SK-N-SH treated with all-trans-retinoic acid at 6 μM for 48 hours (cell line): ENCODE measurements at regions not wholly inside any gene's neighbourhood (a gene's known extent, or its start where the extent isn't known, plus 50 kb on each side); places are given as distances from the start of the nearest gene placed in this dataset.
A peak's percentile ranks its signal among the peaks of the same experiment; 100 is the strongest.

ENCODE experiments used
- ATAC-seq: fragments of 200-7000 bp; cut with Tn5 transposase; 3 replicates; pipeline ENCODE4 v1.9.1; 2020; ENCODE audit warnings: mild to moderate bottlenecking, moderate library complexity
- ARNTL ChIP-seq: fragments of 450-650 bp; formaldehyde crosslinking; IDR thresholded peaks from 2 replicates; pipeline ENCODE4 v1.5.0; 2020; ENCODE audit warnings: low read depth, mild to moderate bottlenecking, moderate library complexity, borderline replicate concordance
- BACH2 ChIP-seq: fragments of 250-450 bp; sonication (Bioruptor Pico); IDR thresholded peaks from 2 replicates; pipeline ENCODE4 v1.9.0; 2021; ENCODE audit warnings: mild to moderate bottlenecking, borderline replicate concordance
- CSDC2 ChIP-seq: fragments of 250-450 bp; sonication (Bioruptor Pico); IDR thresholded peaks from 2 replicates; pipeline ENCODE4 v1.5.0; 2020; ENCODE audit warnings: mild to moderate bottlenecking, moderate library complexity
- ESRRG ChIP-seq: fragments of 250-450 bp; sonication (Bioruptor Pico); IDR thresholded peaks from 2 replicates; pipeline ENCODE4 v1.6.1; 2021; ENCODE audit warnings: mild to moderate bottlenecking
- GLIS3 ChIP-seq: fragments of 250-450 bp; sonication (Bioruptor Pico); IDR thresholded peaks from 2 replicates; pipeline ENCODE4 v1.5.0; 2020; ENCODE audit warnings: mild to moderate bottlenecking, moderate library complexity
- ISL1 ChIP-seq: fragments of 250-450 bp; sonication (Bioruptor Pico); IDR thresholded peaks from 2 replicates; pipeline ENCODE4 v2.1.2; 2022; ENCODE audit warnings: mild to moderate bottlenecking, moderate library complexity
- OSR1 ChIP-seq: fragments of 250-450 bp; sonication (Bioruptor Pico); IDR thresholded peaks from 2 replicates; pipeline ENCODE4 v1.8.0; 2022; ENCODE audit warnings: moderate library complexity, mild to moderate bottlenecking, inconsistent platforms
- PPARA ChIP-seq: fragments of 250-450 bp; sonication (Bioruptor Pico); IDR thresholded peaks from 2 replicates; pipeline ENCODE4 v1.5.0; 2020; ENCODE audit warnings: mild to moderate bottlenecking, borderline replicate concordance
- RARB ChIP-seq: fragments of 250-450 bp; sonication (Bioruptor Pico); IDR thresholded peaks from 2 replicates; pipeline ENCODE4 v1.8.0; 2021; ENCODE audit warnings: mild to moderate bottlenecking, moderate library complexity
- SNAI2 ChIP-seq: fragments of 250-450 bp; sonication (Bioruptor Pico); IDR thresholded peaks from 2 replicates; pipeline ENCODE4 v1.5.0; 2020; ENCODE audit warnings: mild to moderate bottlenecking, moderate library complexity
- TCF4 ChIP-seq: fragments of 250-450 bp; sonication (Bioruptor Pico); IDR thresholded peaks from 2 replicates; pipeline ENCODE4 v1.8.0; 2021; ENCODE audit warnings: mild to moderate bottlenecking, moderate library complexity, borderline replicate concordance
- TOX ChIP-seq: fragments of 250-450 bp; sonication (Bioruptor Pico); IDR thresholded peaks from 2 replicates; pipeline ENCODE4 v1.8.0; 2021; ENCODE audit warnings: mild to moderate bottlenecking, moderate library complexity, borderline replicate concordance
- ZC3H10 ChIP-seq: fragments of 250-450 bp; sonication (Bioruptor Pico); IDR thresholded peaks from 2 replicates; pipeline ENCODE4 v1.5.1; 2021; ENCODE audit warnings: mild to moderate bottlenecking, moderate library complexity
- ZFP3 ChIP-seq: fragments of 250-450 bp; sonication (Bioruptor Pico); IDR thresholded peaks from 2 replicates; pipeline ENCODE4 v1.5.0; 2020; ENCODE audit warnings: mild to moderate bottlenecking, moderate library complexity
- ZFP30 ChIP-seq: fragments of 450-650 bp; formaldehyde crosslinking; IDR thresholded peaks from 2 replicates; pipeline ENCODE4 v1.5.0; 2022; ENCODE audit warnings: mild to moderate bottlenecking, moderate library complexity
- ZNF565 ChIP-seq: fragments of 450-650 bp; formaldehyde crosslinking; conservative IDR thresholded peaks from 2 replicates; pipeline ENCODE4 v1.5.0; 2020; ENCODE audit warnings: low read depth, mild to moderate bottlenecking, moderate library complexity
- ZNF70 ChIP-seq: fragments of 450-650 bp; formaldehyde crosslinking; IDR thresholded peaks from 2 replicates; pipeline ENCODE4 v1.5.0; 2020; ENCODE audit warnings: mild to moderate bottlenecking, moderate library complexity
- ZNF8 ChIP-seq: fragments of 450-650 bp; formaldehyde crosslinking; IDR thresholded peaks from 2 replicates; pipeline ENCODE4 v1.5.0; 2020; ENCODE audit warnings: mild to moderate bottlenecking, moderate library complexity
- TF ChIP-seq, protein P1 (sequence below): fragments of 250-450 bp; sonication (Bioruptor Pico); IDR thresholded peaks from 2 replicates; pipeline ENCODE4 v1.5.1; 2020; ENCODE audit warnings: low read depth, mild to moderate bottlenecking, moderate library complexity
- TF ChIP-seq, protein P2 (sequence below): fragments of 250-450 bp; sonication (Bioruptor Pico); IDR thresholded peaks from 2 replicates; pipeline ENCODE4 v1.5.1; 2021; ENCODE audit warnings: mild to moderate bottlenecking, moderate library complexity
- TF ChIP-seq, protein P3 (sequence below): fragments of 250-450 bp; sonication (Bioruptor Pico); IDR thresholded peaks from 2 replicates; pipeline ENCODE4 v1.8.0; 2021; ENCODE audit warnings: low read depth, mild to moderate bottlenecking, moderate library complexity, borderline replicate concordance
- TF ChIP-seq, protein P4 (sequence below): fragments of 250-450 bp; sonication (Bioruptor Pico); IDR thresholded peaks from 2 replicates; pipeline ENCODE4 v1.5.0; 2020; ENCODE audit warnings: mild to moderate bottlenecking, moderate library complexity
- TF ChIP-seq, protein P5 (sequence below): fragments of 250-450 bp; sonication (Bioruptor Pico); IDR thresholded peaks from 2 replicates; pipeline ENCODE4 v1.8.0; 2020; ENCODE audit warnings: mild to moderate bottlenecking, moderate library complexity, borderline replicate concordance

DNA sequence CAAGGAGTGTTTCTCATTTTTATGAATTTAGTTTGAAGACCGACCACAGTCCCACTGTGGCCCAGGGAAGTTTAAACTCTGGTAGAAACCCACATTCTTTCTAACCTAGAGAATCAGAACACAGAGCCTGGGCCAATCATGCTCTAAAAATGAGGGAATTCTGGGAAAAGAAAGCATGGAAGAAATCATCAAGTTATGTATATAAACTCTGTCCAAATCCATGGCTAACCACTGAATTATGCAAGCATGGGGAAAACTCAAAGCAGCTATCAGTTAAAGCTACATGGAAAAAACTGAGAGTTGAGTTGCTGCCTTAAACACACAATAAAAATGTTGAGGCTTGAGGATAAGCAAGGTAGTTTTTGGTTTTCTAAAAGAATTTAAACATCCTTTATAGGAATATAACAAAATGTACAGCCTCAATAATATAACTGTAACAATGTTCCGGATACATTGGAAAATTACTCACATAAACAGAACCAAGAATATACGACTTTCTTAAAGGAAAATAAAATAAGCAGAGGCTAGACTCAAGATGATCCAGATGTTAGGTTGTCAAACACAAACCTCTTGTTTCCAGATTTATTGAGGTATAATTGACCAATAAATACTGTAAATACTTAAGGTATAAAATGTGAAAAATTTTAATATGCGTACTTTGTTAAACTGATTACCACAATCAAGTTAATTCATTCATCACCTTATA, 311.2 kb upstream of the GNAI1 start:
- no peak for TF ChIP-seq OSR1 (CRISPR knock-in tag)
- TF ChIP-seq ZC3H10 (CRISPR knock-in tag): no peak
- TF ChIP-seq ZNF565: no peak
- TF ChIP-seq ESRRG (CRISPR knock-in tag): no peak
- no peak for TF ChIP-seq PPARA (CRISPR knock-in tag)
- TF ChIP-seq ZFP3 (CRISPR knock-in tag): no peak
- TF ChIP-seq, protein P1, sequence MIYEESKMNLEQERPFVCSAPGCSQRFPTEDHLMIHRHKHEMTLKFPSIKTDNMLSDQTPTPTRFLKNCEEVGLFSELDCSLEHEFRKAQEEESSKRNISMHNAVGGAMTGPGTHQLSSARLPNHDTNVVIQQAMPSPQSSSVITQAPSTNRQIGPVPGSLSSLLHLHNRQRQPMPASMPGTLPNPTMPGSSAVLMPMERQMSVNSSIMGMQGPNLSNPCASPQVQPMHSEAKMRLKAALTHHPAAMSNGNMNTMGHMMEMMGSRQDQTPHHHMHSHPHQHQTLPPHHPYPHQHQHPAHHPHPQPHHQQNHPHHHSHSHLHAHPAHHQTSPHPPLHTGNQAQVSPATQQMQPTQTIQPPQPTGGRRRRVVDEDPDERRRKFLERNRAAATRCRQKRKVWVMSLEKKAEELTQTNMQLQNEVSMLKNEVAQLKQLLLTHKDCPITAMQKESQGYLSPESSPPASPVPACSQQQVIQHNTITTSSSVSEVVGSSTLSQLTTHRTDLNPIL (CRISPR knock-in tag): no peak
- TF ChIP-seq, protein P2, sequence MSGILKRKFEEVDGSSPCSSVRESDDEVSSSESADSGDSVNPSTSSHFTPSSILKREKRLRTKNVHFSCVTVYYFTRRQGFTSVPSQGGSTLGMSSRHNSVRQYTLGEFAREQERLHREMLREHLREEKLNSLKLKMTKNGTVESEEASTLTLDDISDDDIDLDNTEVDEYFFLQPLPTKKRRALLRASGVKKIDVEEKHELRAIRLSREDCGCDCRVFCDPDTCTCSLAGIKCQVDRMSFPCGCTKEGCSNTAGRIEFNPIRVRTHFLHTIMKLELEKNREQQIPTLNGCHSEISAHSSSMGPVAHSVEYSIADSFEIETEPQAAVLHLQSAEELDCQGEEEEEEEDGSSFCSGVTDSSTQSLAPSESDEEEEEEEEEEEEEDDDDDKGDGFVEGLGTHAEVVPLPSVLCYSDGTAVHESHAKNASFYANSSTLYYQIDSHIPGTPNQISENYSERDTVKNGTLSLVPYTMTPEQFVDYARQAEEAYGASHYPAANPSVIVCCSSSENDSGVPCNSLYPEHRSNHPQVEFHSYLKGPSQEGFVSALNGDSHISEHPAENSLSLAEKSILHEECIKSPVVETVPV (CRISPR knock-in tag): no peak
- TF ChIP-seq GLIS3 (CRISPR knock-in tag): no peak
- TF ChIP-seq ZFP30: no peak
- no peak for TF ChIP-seq RARB (CRISPR knock-in tag)
- TF ChIP-seq BACH2 (CRISPR knock-in tag): no peak
- no peak for TF ChIP-seq CSDC2 (CRISPR knock-in tag)
- no peak for TF ChIP-seq ZNF70 (CRISPR knock-in tag)
- TF ChIP-seq TOX (CRISPR knock-in tag): no peak
- TF ChIP-seq, all 23 proteins: peak for 0
- ATAC-seq: no peak

DNA sequence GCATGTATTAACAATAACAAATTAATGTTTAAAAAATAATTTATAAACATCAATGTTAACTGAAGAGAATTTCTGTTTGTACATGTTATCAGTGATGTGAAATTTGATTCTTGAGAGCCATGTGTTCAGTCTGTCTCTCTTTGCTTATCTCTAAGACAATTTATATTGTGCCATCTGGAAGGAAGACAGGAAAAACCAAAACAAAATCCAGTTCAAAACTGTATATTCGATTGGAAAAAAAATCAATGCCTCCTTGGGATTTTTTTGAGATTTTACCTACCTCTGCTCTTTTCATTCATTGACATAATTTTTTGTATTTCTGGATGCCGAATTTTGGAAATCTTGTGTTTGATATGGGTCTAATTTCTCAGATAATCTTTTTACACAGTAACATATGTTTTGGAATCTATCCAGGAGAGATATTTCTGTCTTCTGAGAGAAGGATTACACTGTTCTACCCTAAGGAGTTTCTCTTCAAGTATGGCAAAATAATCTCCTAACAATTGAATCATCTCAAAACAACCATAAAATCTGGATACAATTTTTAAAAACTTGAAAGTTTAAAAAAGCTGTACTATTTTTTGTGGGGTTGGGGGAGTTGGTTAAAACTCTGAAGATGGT, 311.9 kb upstream of the GNAI1 start:
- TF ChIP-seq, protein P1 (CRISPR knock-in tag): no peak
- TF ChIP-seq TCF4: peak; percentile 99
- TF ChIP-seq ESRRG (CRISPR knock-in tag): no peak
- no peak for TF ChIP-seq ARNTL (CRISPR knock-in tag)
- TF ChIP-seq SNAI2: no peak
- TF ChIP-seq, protein P3, sequence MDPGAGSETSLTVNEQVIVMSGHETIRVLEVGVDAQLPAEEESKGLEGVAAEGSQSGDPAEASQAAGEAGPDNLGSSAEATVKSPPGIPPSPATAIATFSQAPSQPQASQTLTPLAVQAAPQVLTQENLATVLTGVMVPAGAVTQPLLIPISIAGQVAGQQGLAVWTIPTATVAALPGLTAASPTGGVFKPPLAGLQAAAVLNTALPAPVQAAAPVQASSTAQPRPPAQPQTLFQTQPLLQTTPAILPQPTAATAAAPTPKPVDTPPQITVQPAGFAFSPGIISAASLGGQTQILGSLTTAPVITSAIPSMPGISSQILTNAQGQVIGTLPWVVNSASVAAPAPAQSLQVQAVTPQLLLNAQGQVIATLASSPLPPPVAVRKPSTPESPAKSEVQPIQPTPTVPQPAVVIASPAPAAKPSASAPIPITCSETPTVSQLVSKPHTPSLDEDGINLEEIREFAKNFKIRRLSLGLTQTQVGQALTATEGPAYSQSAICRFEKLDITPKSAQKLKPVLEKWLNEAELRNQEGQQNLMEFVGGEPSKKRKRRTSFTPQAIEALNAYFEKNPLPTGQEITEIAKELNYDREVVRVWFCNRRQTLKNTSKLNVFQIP (CRISPR knock-in tag): no peak
- no peak for TF ChIP-seq BACH2 (CRISPR knock-in tag)
- no peak for TF ChIP-seq ZNF8 (CRISPR knock-in tag)
- TF ChIP-seq RARB (CRISPR knock-in tag): no peak
- TF ChIP-seq GLIS3 (CRISPR knock-in tag): no peak
- TF ChIP-seq ZC3H10 (CRISPR knock-in tag): no peak
- no peak for TF ChIP-seq ZNF70 (CRISPR knock-in tag)
- TF ChIP-seq ISL1: peak; percentile 37; the same call in 1 of the 2 replicates
- TF ChIP-seq OSR1 (CRISPR knock-in tag): no peak
- TF ChIP-seq CSDC2 (CRISPR knock-in tag): no peak
- TF ChIP-seq TOX (CRISPR knock-in tag): no peak
- TF ChIP-seq, protein P2 (CRISPR knock-in tag): peak; percentile 76; the same call in 1 of the 2 replicates
- TF ChIP-seq, protein P4, sequence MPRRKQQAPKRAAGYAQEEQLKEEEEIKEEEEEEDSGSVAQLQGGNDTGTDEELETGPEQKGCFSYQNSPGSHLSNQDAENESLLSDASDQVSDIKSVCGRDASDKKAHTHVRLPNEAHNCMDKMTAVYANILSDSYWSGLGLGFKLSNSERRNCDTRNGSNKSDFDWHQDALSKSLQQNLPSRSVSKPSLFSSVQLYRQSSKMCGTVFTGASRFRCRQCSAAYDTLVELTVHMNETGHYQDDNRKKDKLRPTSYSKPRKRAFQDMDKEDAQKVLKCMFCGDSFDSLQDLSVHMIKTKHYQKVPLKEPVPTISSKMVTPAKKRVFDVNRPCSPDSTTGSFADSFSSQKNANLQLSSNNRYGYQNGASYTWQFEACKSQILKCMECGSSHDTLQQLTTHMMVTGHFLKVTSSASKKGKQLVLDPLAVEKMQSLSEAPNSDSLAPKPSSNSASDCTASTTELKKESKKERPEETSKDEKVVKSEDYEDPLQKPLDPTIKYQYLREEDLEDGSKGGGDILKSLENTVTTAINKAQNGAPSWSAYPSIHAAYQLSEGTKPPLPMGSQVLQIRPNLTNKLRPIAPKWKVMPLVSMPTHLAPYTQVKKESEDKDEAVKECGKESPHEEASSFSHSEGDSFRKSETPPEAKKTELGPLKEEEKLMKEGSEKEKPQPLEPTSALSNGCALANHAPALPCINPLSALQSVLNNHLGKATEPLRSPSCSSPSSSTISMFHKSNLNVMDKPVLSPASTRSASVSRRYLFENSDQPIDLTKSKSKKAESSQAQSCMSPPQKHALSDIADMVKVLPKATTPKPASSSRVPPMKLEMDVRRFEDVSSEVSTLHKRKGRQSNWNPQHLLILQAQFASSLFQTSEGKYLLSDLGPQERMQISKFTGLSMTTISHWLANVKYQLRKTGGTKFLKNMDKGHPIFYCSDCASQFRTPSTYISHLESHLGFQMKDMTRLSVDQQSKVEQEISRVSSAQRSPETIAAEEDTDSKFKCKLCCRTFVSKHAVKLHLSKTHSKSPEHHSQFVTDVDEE (CRISPR knock-in tag): peak; percentile 62; the same call in 1 of the 2 replicates
- TF ChIP-seq, protein P5, sequence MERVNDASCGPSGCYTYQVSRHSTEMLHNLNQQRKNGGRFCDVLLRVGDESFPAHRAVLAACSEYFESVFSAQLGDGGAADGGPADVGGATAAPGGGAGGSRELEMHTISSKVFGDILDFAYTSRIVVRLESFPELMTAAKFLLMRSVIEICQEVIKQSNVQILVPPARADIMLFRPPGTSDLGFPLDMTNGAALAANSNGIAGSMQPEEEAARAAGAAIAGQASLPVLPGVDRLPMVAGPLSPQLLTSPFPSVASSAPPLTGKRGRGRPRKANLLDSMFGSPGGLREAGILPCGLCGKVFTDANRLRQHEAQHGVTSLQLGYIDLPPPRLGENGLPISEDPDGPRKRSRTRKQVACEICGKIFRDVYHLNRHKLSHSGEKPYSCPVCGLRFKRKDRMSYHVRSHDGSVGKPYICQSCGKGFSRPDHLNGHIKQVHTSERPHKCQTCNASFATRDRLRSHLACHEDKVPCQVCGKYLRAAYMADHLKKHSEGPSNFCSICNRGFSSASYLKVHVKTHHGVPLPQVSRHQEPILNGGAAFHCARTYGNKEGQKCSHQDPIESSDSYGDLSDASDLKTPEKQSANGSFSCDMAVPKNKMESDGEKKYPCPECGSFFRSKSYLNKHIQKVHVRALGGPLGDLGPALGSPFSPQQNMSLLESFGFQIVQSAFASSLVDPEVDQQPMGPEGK: no peak
- no peak for TF ChIP-seq PPARA (CRISPR knock-in tag)
- no peak for TF ChIP-seq ZFP3 (CRISPR knock-in tag)
- TF ChIP-seq ZFP30: no peak
- TF ChIP-seq ZNF565: no peak; the same call in 1 of the 2 replicates
- TF ChIP-seq, all 23 proteins: peak for 4
- ATAC-seq: no peak
